ENCODE measurements at regions not wholly inside any gene's neighbourhood (a gene's known extent, or its start where the extent isn't known, plus 50 kb on each side); places are given as distances from the start of the nearest gene placed in this dataset.

DNA sequence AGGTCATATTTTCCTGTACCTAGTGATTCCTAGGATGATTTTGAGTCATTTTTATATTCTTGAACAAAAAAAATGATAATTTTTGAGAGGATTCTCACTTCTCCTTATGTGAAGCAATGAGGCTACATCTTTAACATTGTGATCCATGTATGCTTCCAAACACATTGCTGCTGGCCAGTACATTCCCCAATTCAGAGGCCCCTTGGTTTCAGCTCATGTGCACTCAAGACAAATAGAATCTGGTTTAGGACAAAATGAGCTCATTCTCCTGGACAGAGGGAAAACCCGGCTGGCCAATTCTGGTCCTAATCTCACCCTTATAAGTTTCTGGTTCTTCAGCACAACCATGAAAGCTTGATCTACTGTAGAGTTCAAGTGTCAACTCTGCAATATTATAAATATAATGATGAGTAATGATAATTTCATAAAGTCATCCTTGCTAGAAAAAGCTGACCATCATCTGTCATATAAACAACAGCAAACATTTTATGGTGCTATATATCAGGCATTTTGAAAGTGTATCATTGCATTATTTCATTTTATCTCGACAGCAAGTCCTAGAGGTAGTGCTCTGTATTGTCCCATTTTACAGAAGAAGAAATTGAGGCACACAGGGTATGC is 139.1 kb upstream of the ZNF366 start:
- ChIA-PET CTCF (no interaction called here), POLR2A (ENCODE audit: unreplicated experiment) (no interaction called here)
- ATAC-seq (no peak), DNase-seq (no peak)
- Histone ChIP-seq H3K9me3 (ENCODE audit: low read length) (no peaks in the 10 kb centered on the region), H3K79me2 (ENCODE audit: low read length) (no peaks in the 10 kb centered on the region), H3K27me3 (ENCODE audit: low read length) (no peaks in the 10 kb centered on the region), H3K4me3 (ENCODE audit: low read length) (no peak overlapping the region), H3K27ac (ENCODE audit: low read length) (no peak overlapping the region), H3K4me1 (ENCODE audit: insufficient read depth, low read length) (peaks cover 13% of the 10 kb centered on the region), H3F3A (ENCODE audit: low read length, unreplicated experiment) (no peaks in the 10 kb centered on the region), H3K36me3 (ENCODE audit: low read depth, low read length) (no peaks in the 10 kb centered on the region), H3K9ac (ENCODE audit: low read length) (no peak overlapping the region), H2AFZ (ENCODE audit: low read length) (no peak overlapping the region), H4K20me1 (ENCODE audit: low read length) (no peaks in the 10 kb centered on the region), H3K4me2 (ENCODE audit: low read length) (no peak overlapping the region), H3K9me2 (replicated peaks; ENCODE audit: low read length) (no peaks in the 10 kb centered on the region)
- intact Hi-C loops (cut with micrococcal nuclease): no loop called here
- TF ChIP-seq EZH2phosphoT487 (IDR thresholded peaks at IDR 0.05; ENCODE audit: borderline replicate concordance, low read length): no peak
- TF ChIP-seq, protein P1, sequence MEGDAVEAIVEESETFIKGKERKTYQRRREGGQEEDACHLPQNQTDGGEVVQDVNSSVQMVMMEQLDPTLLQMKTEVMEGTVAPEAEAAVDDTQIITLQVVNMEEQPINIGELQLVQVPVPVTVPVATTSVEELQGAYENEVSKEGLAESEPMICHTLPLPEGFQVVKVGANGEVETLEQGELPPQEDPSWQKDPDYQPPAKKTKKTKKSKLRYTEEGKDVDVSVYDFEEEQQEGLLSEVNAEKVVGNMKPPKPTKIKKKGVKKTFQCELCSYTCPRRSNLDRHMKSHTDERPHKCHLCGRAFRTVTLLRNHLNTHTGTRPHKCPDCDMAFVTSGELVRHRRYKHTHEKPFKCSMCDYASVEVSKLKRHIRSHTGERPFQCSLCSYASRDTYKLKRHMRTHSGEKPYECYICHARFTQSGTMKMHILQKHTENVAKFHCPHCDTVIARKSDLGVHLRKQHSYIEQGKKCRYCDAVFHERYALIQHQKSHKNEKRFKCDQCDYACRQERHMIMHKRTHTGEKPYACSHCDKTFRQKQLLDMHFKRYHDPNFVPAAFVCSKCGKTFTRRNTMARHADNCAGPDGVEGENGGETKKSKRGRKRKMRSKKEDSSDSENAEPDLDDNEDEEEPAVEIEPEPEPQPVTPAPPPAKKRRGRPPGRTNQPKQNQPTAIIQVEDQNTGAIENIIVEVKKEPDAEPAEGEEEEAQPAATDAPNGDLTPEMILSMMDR (conservative IDR thresholded peaks at IDR 0.05; ENCODE audit: low read depth, low read length): no peak
- TF ChIP-seq EZH2 (IDR thresholded peaks at IDR 0.05; ENCODE audit: low read length, unreplicated experiment): no peak
- BruUV-seq (replicated peaks): no TSS peak

DNA sequence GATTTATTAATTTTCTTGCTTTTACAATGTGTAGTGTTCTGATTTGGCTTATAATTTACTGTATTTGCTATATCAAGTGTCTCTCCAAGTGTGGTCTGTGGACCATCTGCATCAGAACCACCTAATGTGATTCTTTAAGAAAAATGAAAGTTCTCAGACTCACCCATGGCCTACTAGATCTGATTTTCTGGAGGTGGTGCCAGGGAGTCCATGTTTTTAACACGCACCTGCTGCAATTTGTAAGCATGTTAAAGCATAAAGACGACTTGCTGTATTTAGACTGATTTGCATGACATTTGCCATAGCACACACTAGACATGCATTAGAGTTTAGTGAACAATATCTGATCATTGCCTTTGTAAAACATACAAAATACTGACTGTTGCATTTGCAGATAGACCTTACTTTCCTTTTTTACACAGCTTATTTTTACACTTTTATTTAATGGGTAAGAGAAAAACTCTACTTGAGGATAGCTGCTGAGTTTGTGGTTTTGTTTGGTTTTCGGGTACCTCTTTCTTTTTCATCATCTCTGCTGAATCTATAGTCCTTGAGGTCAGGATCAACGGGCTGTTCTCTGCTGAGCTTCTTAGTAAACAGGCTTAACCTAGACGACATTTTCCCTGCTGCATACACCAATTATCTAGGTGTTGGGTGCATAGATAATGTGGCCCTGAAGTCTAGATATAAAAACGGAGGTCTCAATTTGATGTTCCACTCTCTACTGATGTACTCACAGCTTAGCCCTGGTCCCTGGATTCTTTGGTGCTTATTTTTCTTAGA is 138.0 kb upstream of the ZNF366 start:
- H3K9ac ChIP-seq (ENCODE audit: low read length): no peak overlapping the region
- no peak for DNase-seq
- peaks cover 12% of the 10 kb centered on the region for H3K4me1 ChIP-seq (ENCODE audit: insufficient read depth, low read length)
- no peak for ATAC-seq
- ChIA-PET CTCF (no interaction called here), POLR2A (ENCODE audit: unreplicated experiment) (no interaction called here)
- no peak overlapping the region for H3K27ac ChIP-seq (ENCODE audit: low read length)
- H3K9me2 ChIP-seq (replicated peaks; ENCODE audit: low read length): no peaks in the 10 kb centered on the region
- intact Hi-C loops (cut with micrococcal nuclease): no loop called here
- H3K4me3 ChIP-seq (ENCODE audit: low read length): no peak overlapping the region
- TF ChIP-seq EZH2 (IDR thresholded peaks at IDR 0.05; ENCODE audit: low read length, unreplicated experiment): no peak
- TF ChIP-seq EZH2phosphoT487 (IDR thresholded peaks at IDR 0.05; ENCODE audit: borderline replicate concordance, low read length): no peak
- TF ChIP-seq, protein P1 (conservative IDR thresholded peaks at IDR 0.05; ENCODE audit: low read depth, low read length): no peak
- H3F3A ChIP-seq (ENCODE audit: low read length, unreplicated experiment): no peaks in the 10 kb centered on the region
- no peak overlapping the region for H2AFZ ChIP-seq (ENCODE audit: low read length)
- no peak overlapping the region for H3K4me2 ChIP-seq (ENCODE audit: low read length)
- no peaks in the 10 kb centered on the region for H3K36me3 ChIP-seq (ENCODE audit: low read depth, low read length)
- no peaks in the 10 kb centered on the region for H3K27me3 ChIP-seq (ENCODE audit: low read length)
- no peaks in the 10 kb centered on the region for H4K20me1 ChIP-seq (ENCODE audit: low read length)
- no peaks in the 10 kb centered on the region for H3K9me3 ChIP-seq (ENCODE audit: low read length)
- no TSS peak for BruUV-seq (replicated peaks)
- no peaks in the 10 kb centered on the region for H3K79me2 ChIP-seq (ENCODE audit: low read length)

DNA sequence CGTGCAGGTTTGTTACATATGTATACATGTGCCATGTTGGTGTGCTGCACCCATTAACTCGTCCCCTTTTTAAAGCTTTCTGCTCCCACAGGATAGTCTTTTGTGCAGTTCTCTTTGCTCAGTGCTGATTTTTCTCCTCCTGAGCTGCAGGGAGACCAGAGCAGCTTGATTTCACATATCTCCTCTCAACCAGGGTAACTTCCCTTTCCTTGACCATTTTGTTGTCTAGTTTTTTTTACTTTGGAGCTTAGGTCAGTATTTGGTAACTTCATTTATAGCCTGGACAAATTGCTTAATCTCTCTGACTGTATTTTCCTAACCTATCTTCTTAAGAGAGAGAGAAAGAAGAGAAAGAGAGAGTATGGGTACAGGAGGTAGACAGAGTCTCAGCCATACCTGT is 137.1 kb upstream of the ZNF366 start:
- CTCF ChIA-PET: no interaction called here

More for the DNA sequence above, 137.1 kb upstream of the ZNF366 start:
- Histone ChIP-seq H3K4me1 (ENCODE audit: insufficient read depth, low read length) (peaks cover 6% of the 10 kb centered on the region), H4K20me1 (ENCODE audit: low read length) (no peaks in the 10 kb centered on the region), H3K36me3 (ENCODE audit: low read depth, low read length) (no peaks in the 10 kb centered on the region), H3K9me2 (replicated peaks; ENCODE audit: low read length) (no peaks in the 10 kb centered on the region), H3K27me3 (ENCODE audit: low read length) (no peaks in the 10 kb centered on the region), H2AFZ (ENCODE audit: low read length) (no peak overlapping the region), H3K79me2 (ENCODE audit: low read length) (no peaks in the 10 kb centered on the region), H3F3A (ENCODE audit: low read length, unreplicated experiment) (no peaks in the 10 kb centered on the region), H3K4me2 (ENCODE audit: low read length) (no peak overlapping the region), H3K27ac (ENCODE audit: low read length) (no peak overlapping the region), H3K9me3 (ENCODE audit: low read length) (no peaks in the 10 kb centered on the region), H3K9ac (ENCODE audit: low read length) (no peak overlapping the region), H3K4me3 (ENCODE audit: low read length) (no peak overlapping the region)
- ATAC-seq (no peak), DNase-seq (no peak)
- TF ChIP-seq EZH2phosphoT487 (IDR thresholded peaks at IDR 0.05; ENCODE audit: borderline replicate concordance, low read length): no peak
- TF ChIP-seq, protein P1 (conservative IDR thresholded peaks at IDR 0.05; ENCODE audit: low read depth, low read length): no peak
- no peak for TF ChIP-seq EZH2 (IDR thresholded peaks at IDR 0.05; ENCODE audit: low read length, unreplicated experiment)
- POLR2A ChIA-PET (ENCODE audit: unreplicated experiment): interaction anchor here (0.5 kb wide), 1 partner anchor 219 kb away, joined by 3 read pairs; no protein-coding TSS in a partner anchor
- no TSS peak for BruUV-seq (replicated peaks)
- intact Hi-C loops (cut with micrococcal nuclease): no loop called here

Measured in PC-3 (cell line).